ENCODE measurements at regions not wholly inside any gene's neighbourhood (a gene's known extent, or its start where the extent isn't known, plus 50 kb on each side); places are given as distances from the start of the nearest gene placed in this dataset.

DNA sequence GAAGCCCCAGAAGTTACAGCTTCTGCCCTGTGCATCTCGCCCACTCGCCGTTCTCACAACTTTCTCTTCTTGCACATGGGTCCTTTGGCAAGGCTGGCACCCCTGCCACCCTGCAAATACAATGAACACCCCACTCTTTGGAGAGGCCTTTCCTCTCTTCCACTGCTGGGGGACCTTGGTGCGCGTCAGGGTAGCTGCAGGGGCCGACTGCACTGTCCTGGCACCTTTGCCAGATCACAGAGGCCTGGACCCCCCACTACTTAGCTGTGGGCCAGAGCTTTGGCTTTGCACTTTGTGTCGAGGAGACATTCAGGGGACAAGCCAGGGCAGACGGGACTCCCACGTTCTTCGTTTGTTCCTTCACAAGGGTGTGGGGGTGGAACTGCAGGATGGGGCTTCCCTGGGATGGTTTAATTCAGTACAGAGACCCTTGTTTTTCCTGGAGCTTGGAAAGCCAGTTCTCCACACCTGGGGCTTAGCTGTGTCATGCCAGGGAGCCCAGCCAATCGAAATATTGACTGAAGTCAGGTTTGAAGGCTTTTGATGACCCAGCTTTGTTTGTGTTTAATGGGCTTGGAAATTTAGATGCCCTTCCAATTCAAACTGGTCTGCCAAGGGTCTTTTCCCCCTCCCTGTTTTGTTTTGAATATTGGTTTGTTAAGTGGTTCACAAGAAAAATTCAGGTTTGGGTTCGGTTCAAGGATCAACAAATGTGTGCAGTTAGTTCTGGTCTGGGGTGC is 256.1 kb upstream of the TLE3 start:
- DNase-seq = no peak

DNA sequence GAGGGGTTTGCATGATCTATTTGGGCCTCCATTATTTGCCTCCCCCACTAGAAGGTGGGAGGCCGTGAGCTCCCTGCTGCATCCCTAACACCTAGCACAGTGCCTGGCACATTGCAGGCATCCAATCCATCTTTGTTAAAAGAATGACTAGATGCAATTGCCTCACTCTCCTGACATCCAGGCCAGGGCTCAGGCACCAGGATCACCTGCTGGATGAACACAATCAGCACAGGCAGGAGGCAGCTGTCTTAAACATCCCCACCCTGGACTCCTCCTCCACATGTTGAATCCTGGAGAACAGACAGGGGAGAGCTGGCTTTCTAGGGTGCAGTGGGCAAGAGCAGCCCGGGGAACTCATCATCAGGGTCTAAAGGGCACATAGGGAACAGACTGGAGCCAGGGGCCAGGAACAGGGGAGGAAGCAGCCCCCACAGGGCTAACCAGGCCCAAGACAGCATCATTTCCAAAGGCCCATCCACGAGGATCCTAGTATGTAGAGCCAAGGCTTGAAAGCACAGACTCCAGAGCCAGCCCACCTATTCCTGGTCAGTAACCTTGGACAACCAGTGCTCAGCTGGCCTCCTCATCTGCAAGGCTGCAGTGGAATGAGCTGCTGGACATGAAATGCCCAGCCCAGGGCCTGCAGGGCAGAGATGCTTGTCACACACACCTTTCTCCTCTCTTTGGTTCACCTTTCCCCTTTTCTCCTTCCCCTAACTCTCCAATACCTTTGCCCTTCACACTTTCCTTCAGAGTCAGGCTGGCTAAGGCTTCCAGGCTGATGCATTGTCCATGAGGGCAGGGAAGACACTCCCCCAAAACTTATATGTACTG is 254.4 kb upstream of the TLE3 start:
- DNase-seq = no peak

DNA sequence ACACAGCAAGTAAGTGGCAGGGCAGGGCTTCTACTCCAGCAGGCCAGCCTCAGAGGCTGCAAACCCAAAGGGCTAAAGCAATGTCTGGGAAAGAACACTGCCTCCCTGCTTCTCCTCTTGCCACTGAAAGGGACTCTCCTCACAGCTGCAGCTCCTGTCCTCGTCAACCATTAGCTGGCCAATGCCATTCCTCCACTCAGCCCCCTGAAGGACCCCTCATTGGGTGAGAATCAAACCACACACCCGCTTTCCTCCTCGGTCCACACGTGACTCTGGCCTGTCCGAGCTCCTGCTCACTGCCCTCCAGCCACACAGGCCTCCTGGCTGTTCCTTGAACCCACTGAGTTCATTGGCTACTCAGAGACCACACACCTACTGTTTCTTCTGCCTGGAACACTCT is 253.7 kb upstream of the TLE3 start:
- no peak for DNase-seq

DNA sequence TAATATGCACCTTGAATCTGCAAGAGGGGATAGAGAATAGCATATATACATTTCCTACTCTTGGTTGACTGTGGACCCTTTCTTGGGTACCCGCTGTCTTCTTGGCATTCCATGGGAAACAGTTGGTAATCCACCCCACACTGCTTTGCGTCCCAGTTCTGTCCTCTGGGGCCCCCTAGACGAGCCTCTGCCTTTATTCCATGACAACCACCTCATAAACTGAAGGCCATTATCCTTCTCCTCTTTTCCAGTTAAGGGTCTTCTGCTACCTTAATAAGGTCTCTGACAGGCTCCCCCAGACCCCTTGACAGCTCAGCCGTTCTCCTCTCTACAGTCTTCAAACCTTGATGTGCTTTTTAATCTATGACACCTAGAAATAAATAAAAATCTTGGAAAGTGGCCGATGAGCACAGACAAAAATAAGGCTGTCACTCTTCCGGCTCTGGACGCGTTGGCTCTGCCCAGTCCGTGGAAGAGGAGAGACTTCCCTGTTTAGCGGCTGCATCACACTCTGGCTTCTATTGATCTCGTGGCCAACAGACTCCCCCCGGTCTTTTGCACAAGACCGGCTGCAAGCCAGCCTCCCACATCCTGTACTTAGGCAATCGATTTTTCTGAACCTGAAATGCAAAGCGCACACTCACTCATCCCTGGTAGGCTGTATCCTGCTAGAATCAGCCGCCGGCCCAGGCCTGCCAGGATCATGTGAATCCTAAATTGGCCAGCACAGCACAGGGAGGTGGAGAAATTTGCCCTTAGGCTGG is 251.0 kb upstream of the TLE3 start:
- DNase-seq = peak in 7 of 56 donors; percentile 10 to 54 (median 14)

DNA sequence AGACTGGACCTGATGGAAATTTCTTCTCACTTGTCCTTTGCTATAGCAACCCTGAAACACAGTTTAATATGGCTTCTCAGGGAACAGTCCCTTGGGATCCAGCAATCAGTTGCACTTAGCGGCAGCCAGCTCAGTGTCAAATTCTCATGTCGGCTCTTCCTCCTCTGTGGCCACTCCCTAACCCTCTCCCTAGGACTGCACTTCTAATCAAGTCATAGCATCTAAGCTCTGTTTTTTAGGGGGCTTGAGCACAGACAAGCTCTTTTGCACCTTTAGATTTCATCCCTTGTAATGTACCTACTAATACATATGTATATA is 250.5 kb upstream of the TLE3 start:
- no peak for DNase-seq

DNA sequence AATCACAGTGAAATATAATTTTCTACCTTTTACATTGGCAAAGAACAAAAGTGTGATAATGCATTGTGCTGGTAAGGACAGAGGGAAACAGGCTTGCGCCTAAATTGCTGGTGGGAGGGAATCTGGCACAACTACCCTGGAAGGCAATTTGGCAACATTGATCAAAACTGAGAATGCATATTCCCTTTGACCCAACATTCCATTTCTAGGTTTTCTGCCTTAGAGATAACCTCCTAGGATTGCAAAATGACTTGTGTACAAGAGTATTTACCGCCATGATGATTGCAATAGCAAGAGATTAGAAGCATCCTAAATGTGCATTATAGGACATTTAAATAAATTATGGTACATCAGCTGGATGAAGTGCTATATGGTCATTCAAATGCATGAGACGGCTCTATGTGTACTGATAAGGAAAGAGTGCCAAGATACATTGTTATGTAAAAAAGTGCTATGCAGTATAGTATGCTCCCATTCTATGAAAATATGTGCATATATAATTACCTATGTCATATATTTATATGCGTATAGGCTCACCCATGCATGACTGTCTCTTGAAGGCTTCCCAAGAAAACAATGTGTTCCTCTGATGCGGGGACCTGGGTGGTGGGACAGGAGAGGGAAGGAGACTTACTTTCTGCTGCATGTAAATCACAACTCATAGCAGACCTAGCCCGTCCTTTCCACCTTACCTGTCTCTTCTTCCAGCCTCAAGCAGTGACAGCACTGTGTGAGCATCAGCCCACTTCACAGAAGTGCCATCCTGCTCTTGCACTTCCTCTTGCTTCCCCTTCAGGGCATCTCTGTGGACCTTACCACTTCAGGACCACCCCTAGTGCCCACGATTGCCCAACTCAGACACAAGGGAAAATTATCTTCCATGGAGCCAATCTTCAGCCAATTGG is 249.9 kb upstream of the TLE3 start:
- DNase-seq = no peak

DNA sequence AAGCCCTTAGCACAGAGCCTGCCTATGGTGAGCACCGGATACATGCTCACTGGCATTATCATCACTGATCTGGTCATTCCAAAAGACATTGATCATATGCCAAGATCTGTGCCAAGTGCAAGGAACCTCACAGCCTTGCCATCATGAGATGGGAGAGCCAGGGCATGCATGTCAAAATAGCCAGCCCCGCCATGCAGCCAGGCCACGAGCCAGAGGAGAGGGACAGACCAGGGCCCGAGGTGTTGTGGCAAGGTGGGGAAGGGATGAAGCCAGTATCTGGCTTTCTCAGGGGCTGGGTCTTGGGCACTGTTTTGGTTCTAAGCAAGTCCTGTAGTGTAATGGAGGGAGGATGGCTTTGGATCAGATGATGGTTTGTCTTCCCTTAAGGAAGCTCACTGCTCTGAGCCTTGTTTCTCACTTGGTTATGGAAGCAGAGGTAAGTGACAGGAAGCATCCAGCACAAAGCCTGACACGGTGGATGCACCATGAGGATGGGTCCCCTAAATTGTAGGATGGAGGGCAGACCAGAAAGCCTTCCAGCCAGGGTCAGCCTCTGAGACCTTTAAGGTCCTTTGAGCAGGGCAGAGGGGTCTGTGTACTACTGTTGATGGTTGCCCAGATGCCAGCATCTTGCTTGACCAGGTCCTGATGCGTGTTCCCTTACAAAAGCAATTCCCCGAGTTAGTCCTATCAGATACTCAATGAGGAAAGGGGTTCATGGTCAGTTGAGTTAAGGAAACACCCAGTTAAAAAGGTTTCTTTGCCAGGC is 247.7 kb upstream of the TLE3 start:
- no peak for DNase-seq

DNA sequence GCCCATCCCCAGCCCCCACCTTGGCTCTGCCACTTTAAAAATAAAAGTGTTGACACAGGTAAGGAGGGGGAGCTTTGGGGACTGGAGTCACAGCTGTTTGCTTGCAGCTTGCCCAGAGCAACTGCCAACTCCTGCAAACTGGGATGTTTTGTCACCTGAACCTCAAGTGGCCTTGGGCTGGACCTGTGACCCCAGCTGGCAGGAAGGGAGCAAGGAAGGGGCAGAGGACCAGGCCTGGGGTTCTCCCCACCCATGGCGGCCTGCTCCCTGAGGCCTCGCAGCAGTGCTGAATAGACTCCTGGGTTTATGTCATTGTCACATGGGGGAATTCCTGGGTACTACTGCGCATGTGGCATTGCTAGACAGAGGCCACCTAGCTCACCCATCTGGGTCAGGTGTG is 246.9 kb upstream of the TLE3 start:
- no peak for DNase-seq

DNA sequence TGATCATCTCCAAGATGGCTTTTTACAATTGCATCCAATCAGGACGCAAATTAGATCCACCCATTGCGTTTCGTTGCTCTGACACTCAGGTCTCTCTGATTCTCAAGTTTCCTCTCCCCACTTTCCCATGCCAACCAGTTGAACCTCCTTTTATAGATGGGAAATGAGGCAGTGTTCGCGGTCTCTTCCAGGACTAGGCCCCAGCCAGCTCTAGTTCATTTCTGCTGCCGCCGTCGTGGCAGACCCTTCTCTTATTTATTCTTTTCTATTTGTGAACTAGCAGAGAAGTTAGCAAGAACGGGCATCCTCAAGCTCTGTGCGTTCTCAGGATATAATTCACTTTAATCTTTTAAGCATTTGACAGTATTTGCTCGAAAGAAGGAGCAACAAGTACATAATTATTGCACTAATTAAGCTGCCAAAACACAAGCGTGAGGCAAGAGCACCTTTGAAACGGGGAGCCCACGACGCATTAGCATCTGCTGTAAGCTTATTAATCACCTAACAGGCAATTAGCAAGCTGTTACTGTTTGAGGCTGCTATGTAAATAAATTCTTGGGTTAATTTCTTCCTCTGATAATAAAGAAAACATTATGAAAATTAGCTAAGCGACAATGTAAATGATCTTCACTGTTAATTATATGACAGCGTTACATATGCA is 246.4 kb upstream of the TLE3 start:
- DNase-seq = no peak

DNA sequence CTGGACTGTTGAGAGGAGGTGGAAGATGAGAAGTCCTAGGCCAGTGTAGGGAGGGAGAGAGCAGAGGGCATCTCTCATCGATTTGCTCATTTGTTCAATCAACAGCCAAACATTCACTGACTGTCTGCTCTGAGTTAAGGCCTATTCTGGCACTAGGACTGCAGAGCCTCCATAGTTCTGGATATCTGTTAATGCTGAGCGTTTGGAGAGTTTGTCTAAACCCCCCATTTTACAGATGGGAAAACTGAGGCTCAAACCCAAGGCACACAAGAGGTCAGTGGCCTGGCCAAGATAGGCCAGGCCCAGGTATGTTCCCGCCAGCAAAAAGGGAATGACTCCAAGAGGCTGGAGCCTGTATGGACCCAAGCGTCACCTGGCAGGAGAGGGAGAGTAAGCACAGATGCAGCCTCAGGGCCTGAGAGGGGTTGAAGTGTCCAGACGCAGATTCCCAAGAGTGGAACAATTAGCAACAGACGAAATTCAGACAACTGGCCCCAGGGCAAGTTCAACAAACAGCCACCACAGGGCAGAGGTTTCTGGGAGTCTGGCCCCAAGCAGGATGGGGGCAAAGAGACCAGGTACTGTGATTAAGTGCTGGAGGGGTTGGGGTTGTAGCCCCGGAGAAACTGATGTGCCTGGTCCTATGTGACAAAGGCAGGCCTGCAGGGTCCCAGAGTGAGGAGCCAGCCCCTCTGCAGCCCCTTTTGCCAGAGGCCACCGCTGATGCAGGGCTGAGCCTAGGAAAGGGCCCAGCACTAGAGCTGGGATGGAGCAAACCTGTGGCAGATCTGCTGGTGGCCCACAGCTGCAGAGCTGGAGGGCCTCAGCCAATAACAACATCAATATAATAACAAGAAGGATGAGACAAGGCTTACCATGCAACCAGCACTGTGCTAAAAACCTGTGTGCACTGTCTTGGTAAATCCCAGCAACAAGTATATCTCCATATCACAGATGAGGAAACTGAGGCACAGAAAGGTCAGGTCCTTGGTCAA is 245.1 kb upstream of the TLE3 start:
- DNase-seq = no peak

DNA sequence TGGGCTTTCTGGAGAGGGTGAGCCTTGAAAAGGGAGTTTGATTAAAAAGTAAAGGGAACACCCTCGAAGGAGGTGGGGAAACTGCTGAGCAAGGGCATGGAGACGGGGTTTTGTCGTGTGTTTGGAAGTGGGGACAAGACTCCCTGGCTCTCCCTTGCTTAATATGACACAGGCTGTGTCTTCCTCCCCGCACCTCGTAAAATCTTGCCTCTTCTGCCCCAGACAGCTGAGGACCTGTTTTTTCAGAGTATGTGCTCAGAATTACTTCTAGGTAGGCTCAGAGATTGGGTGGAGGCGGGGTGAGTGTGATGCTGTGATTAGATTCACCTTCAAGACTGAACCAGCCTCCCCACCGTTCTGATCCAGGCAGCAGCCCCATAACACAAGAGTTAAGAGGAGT is 244.4 kb upstream of the TLE3 start:
- DNase-seq = no peak

DNA sequence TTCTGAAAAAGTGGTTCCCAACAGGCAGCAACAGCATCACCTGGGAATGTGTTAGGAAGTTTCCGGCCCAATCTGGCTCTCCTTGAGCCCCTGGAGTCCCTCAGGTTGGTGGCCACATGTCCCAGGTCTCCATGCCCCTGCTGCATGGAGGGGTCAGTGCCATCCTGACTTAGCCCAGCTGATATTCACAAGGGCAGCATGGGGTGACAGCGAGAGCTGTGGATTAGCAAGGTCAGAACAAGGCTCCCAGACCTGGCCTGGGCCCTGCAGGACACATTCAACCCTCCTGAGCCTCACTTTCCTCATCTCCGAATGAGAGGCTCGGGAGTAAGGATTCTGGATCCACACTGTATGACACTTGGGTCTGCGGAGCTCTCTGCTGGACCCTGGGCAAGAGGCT is 243.8 kb upstream of the TLE3 start:
- no peak for DNase-seq

DNA sequence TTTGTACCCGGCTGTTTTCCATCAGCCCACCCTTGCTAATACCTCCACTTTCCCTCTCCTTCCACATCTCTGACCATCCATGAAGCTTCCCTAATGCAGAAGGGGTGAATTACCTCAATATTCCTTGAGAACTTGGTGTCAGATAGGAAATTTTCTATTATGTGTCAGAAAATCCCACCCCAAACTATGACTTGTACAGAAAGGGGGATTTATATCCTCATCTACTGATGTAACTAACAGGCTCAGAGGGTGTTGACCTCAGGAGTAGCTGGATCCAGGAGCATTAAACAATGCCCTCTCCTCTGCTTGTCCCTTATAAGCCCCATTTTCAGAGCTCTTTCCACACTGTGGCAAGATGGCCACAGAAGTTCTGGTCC is 242.8 kb upstream of the TLE3 start:
- no peak for DNase-seq

DNA sequence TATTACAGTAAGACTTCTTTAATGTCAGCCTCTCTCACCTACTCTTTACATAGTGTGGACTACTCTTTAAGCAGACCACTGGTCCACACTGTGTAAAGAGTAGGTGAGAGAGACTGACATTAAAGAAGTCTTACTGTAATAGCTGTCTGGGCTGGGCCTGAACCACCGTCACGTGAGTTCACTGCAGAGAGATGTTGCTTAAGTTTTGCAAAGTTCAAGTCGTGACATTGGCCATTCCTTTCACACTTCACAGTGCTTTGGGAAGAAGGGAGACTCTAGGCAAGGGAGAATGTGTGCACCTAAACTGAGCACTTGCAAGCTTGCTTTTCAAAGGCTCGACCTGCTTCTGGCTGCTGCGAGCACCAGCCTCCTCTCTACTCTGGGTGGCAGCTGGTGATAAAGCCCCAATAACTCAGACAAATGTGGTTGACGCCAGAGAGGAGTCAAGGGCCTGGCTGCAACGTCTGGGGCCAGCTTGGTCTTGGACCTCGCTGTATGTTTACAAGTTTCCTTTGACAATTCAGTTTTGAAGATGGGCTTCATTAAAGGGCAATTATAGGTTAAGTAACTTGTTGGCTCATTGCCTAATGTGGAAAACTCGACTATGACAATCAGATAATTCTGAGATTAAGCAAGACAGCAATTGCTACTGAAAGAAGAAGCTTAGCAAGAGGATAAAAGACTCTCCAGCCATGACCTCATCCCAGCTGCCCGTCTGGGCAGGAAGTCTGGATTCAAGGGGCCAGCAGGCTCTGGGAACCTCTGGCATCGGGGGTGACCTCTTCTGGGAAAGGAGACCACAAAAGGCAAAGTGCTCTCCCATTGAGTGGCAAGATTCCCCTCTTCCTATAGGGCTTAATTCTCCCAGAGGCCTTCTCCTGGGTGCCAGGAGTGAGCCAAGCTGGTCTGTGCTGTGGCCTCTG is 242.1 kb upstream of the TLE3 start:
- DNase-seq = no peak

DNA sequence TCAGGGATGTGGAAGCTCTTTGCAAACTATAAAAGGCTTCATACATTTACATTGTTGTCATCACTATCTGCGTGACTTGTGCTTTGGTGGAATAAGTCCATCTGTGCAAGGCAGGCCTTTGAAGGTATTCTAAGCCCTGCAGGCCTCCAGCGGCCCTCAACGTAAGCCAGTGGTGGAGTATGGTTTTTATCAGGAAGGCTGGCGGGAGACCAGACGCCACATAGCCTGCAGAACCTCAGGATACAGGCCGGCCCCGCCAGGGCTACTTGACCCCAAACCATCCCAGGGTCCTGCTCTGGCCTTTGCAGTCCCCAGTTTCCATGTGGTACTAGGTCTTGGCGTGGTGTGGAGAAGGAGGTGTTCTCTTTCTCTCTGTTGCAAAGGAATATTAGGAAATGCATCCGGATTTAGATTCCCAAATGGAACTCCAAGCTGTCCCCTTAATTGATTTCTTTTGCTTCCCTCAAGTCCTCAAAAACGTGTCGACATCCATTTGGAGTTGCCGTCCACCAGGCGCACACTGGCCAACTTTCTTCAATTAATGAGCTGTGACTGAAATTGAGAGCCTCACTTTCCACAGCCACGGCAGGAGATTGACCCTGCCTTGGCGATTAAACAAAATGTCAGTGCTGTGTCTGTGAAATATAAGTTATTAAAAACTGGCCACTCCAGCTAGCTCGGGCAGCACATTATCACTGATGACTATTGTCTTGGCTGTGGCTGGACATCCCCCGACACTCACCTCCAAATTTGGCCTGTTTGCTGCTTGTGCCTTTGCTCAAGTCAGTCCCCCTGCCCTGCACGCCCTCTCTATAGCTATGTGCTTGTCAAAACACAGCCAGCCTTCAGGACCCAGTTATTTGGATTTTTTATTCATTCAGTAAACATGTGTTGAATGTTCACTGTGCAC is 239.8 kb upstream of the TLE3 start:
- no peak for DNase-seq

DNA sequence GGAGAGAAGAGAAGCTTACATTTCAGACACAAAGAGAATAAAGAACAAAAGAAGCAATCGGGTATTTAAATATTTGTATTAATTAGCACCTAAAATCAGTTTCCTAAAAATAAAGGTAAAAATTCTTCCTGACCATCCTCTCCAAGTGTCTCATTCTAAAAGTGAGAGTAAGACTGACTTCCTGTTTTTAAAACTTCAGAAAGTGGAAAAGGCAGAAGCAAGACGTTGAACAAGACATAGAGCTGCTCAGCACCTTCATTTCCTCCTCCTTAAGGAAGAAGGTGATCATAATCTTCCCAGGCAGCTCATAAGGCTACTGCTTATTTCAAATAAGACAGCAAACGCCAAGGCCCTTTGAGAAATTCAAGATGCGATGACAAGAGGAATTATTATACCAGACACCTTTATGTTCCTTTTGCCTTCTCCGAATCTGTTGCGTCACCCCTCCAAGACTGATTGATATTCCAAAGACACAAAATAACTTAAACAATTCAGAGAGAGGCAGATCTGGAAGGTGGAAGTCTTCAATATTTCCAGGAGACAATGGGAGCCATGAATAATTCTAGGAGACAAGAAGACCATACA is 238.8 kb upstream of the TLE3 start:
- DNase-seq = no peak

Data from nucleus accumbens (tissue), 56 donors.